B cell (primary cell): ENCODE measurements at regions not wholly inside any gene's neighbourhood (a gene's known extent, or its start where the extent isn't known, plus 50 kb on each side); places are given as distances from the start of the nearest gene placed in this dataset.

ENCODE experiments used
- ATAC-seq: fragments of 200-7000 bp; cut with Tn5 transposase; one replicate; pipeline ENCODE4 v1.10.0; 2021; ENCODE audit warnings: low read depth, mild to moderate bottlenecking, moderate number of reproducible peaks, moderate library complexity
- CTCF ChIA-PET: fragments of 350-600 bp; sonication (Branson Sonifier 250); formaldehyde crosslinking; loops from one replicate; lab custom pipeline; 2021; ENCODE audit warnings: antibody characterized with exemption, inconsistent platforms; lab: Charles Lee
- POLR2A ChIA-PET: fragments of 350-600 bp; sonication (Branson Sonifier 250); formaldehyde crosslinking; loops from one replicate; lab custom pipeline; 2021; ENCODE audit warnings: antibody characterized with exemption; lab: Charles Lee
- DNase-seq: peaks from one replicate; pipeline ENCODE4 v3.0.0; 2013
- H2AFZ ChIP-seq: 2 replicates; pipeline ENCODE4 v1.6.1; 2012; ENCODE audit warnings: mild to moderate bottlenecking, low read depth, low read length; ENCODE audit not compliant: insufficient read depth, poor library complexity, severe bottlenecking
- H3K27ac ChIP-seq, 2 donors: 1 replicate in 1 of 2; 2 replicates in 1 of 2; pipeline ENCODE4 v1.5.1; 2012 to 2013; ENCODE audit warnings: low read length in 2 of 2, mild to moderate bottlenecking in 2 of 2, moderate library complexity in 1 of 2
- H3K27me3 ChIP-seq, 4 experiments: fragments of 200-600 bp in 1 of 4; sonication (generic) in 1 of 4; replicated peaks in 1 of 4; 1 replicate in 2 of 4; 2 replicates in 2 of 4; pipeline versions ENCODE4 v1.6.1 to v1.7.0; 2013 to 2016; ENCODE audit warnings: low read length in 3 of 4, mild to moderate bottlenecking in 2 of 4, mixed read lengths in 1 of 4, moderate library complexity in 1 of 4; ENCODE audit not compliant: insufficient read depth in 4 of 4, control insufficient read depth in 3 of 4; ENCODE audit errors: control extremely low read depth in 1 of 4
- H3K36me3 ChIP-seq, 2 experiments: replicated peaks in 1 of 2; 1 replicate in 1 of 2; 2 replicates in 1 of 2; pipeline versions ENCODE4 v1.6.1 to v1.7.1; 2013; ENCODE audit warnings: low read length in 1 of 2; ENCODE audit not compliant: insufficient read depth in 2 of 2, control insufficient read depth in 1 of 2; ENCODE audit errors: control extremely low read depth in 1 of 2, extremely low read depth in 1 of 2
- H3K4me1 ChIP-seq, 2 donors: fragments of 200-600 bp in 1 of 2; sonication (generic) in 1 of 2; 1 replicate in 1 of 2; 2 replicates in 1 of 2; pipeline versions ENCODE4 v1.5.1 to v1.6.1; 2013 to 2017; ENCODE audit warnings: low read length in 2 of 2; ENCODE audit not compliant: control insufficient read depth in 2 of 2, insufficient read depth in 2 of 2
- H3K4me2 ChIP-seq: replicated peaks from 2 replicates; pipeline ENCODE3; 2012; ENCODE audit warnings: mild to moderate bottlenecking, low read depth, low read length; ENCODE audit not compliant: poor library complexity, severe bottlenecking
- H3K4me3 ChIP-seq, 5 experiments: fragments of 200-600 bp in 1 of 5; sonication (generic) in 1 of 5; 1 replicate in 3 of 5; 2 replicates in 2 of 5; pipeline versions ENCODE4 v1.5.1 to v1.7.0; 2011 to 2016; ENCODE audit warnings: low read length in 4 of 5, mild to moderate bottlenecking in 4 of 5, low read depth in 2 of 5, control low read depth in 1 of 5, moderate library complexity in 1 of 5; ENCODE audit not compliant: insufficient read depth in 1 of 5; ENCODE audit errors: control extremely low read depth in 1 of 5, extremely low read depth in 1 of 5
- H3K79me2 ChIP-seq: fragments of 200-600 bp; sonication (generic); one replicate; pipeline ENCODE4 v1.6.0; 2016; ENCODE audit warnings: low read length; ENCODE audit not compliant: control insufficient read depth, insufficient read depth
- H3K9ac ChIP-seq: fragments of 200-600 bp; sonication (generic); 2 replicates; pipeline ENCODE4 v1.6.1; 2017; ENCODE audit warnings: mild to moderate bottlenecking, low read length, moderate library complexity
- H3K9me3 ChIP-seq, 3 donors: one replicate each; pipeline versions ENCODE4 v1.6.1 to v1.7.1; 2013; ENCODE audit warnings: low read length in 2 of 3; ENCODE audit not compliant: control insufficient read depth in 2 of 3, insufficient read depth in 1 of 3; ENCODE audit errors: control extremely low read depth in 1 of 3
- H4K20me1 ChIP-seq: 2 replicates; pipeline ENCODE4 v1.6.0; 2012; ENCODE audit warnings: mild to moderate bottlenecking, low read length; ENCODE audit not compliant: insufficient read depth, control insufficient read depth, poor library complexity, severe bottlenecking
- H3K27ac Mint-ChIP-seq: one replicate; pipeline ENCODE4 v1.8.0; 2021; ENCODE audit warnings: mixed read lengths
- H3K27me3 Mint-ChIP-seq: one replicate; pipeline ENCODE4 v1.8.0; 2021; ENCODE audit warnings: mixed read lengths
- H3K4me1 Mint-ChIP-seq: one replicate; pipeline ENCODE4 v1.8.0; 2021; ENCODE audit warnings: mixed read lengths
- H3K4me3 Mint-ChIP-seq: one replicate; pipeline ENCODE4 v1.8.0; 2021; ENCODE audit warnings: mixed read lengths
- H3K9me3 Mint-ChIP-seq: one replicate; pipeline ENCODE4 v1.8.0; 2022; ENCODE audit warnings: mixed read lengths; ENCODE audit not compliant: insufficient read depth
- EZH2 ChIP-seq: IDR thresholded peaks from 2 replicates; pipeline ENCODE4 v1.6.1; 2012; ENCODE audit warnings: borderline replicate concordance, low read depth, mild to moderate bottlenecking, moderate library complexity, low read length; ENCODE audit not compliant: insufficient read depth, poor library complexity, severe bottlenecking
- WGBS: methylation state at CpG from one replicate; pipeline ENCODE4 v1.1.5; 2013; ENCODE audit warnings: missing lambda C conversion rate; ENCODE audit not compliant: insufficient coverage; 5-methylcytosine and 5-hydroxymethylcytosine counted together
- intact Hi-C: fragments of 100-400 bp; cut with micrococcal nuclease; formaldehyde crosslinking; loops from one replicate; pipeline ENCODE4 v1.10.0; 2022
- TF ChIP-seq, protein P1 (sequence below): fragments of 200-600 bp; IDR thresholded peaks from one replicate; pipeline ENCODE4 v1.8.0; 2022; ENCODE audit warnings: antibody characterized with exemption, mild to moderate bottlenecking

DNA sequence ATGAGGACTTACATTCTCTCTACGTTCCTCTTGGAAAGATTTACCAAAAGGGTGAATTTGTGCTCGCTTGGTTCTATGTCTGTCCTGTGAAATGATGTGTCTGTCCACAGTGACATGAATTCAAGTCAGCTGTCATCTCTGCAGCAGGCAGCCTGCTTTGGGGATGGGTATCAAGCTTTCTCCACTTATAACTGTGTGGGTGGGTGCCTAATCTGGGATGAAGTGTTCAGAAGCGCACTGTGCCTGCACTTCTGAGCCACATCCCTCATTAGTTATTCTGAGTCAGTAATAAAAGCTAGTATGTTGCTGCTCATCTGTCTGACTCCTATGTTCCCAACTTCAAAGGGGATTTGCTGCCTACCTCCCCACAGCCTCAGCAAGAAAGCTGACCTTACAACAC is 86.1 kb upstream of the TUBA3C start:
- Histone ChIP-seq H3K4me3 (no peak overlapping the region), H3K79me2 (no peaks in the 10 kb centered on the region), H2AFZ (no peak overlapping the region), H3K4me1 (no peaks in the 10 kb centered on the region), H3K9ac (no peak overlapping the region), H3K27ac (no peak overlapping the region), H3K4me2 (no peak overlapping the region), H3K36me3 (no peaks in the 10 kb centered on the region), H3K27me3 (no peaks in the 10 kb centered on the region), H3K9me3 (no peaks in the 10 kb centered on the region), H4K20me1 (no peaks in the 10 kb centered on the region)
- Mint-ChIP-seq H3K9me3 (peaks cover 5% of the 10 kb centered on the region), H3K27me3 (no peaks in the 10 kb centered on the region), H3K27ac (no peak overlapping the region), H3K4me1 (no peaks in the 10 kb centered on the region), H3K4me3 (no peak overlapping the region)
- TF ChIP-seq, protein P1, sequence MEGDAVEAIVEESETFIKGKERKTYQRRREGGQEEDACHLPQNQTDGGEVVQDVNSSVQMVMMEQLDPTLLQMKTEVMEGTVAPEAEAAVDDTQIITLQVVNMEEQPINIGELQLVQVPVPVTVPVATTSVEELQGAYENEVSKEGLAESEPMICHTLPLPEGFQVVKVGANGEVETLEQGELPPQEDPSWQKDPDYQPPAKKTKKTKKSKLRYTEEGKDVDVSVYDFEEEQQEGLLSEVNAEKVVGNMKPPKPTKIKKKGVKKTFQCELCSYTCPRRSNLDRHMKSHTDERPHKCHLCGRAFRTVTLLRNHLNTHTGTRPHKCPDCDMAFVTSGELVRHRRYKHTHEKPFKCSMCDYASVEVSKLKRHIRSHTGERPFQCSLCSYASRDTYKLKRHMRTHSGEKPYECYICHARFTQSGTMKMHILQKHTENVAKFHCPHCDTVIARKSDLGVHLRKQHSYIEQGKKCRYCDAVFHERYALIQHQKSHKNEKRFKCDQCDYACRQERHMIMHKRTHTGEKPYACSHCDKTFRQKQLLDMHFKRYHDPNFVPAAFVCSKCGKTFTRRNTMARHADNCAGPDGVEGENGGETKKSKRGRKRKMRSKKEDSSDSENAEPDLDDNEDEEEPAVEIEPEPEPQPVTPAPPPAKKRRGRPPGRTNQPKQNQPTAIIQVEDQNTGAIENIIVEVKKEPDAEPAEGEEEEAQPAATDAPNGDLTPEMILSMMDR = no peak
- no peak for TF ChIP-seq EZH2
- POLR2A ChIA-PET = no interaction called here
- intact Hi-C loops = no loop called here
- DNase-seq (no peak), ATAC-seq (no peak)
- WGBS = 83% methylated on average over 1 of the region's 3 CpGs
- CTCF ChIA-PET = no interaction called here

DNA sequence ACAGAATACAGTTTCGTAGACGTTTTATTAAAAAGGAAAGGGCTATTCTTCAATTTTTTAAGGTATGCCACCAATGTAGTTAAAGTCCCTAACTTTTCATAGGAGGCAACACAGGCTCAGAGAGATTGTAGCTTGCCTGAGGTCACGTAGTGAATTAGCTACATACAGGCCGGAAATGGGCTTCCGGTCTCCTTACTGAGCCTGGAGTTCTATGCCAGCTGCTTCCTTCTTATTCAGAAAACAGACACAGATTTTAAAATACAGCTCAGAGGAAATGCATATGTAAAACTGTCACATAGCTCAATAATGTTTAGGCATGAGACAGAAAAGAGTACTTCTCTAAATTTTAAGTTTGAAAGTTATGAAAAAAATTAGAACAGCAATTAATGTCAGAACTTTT is 85.4 kb upstream of the TUBA3C start:
- Histone ChIP-seq H3K4me2 (no peak overlapping the region), H3K27me3 (no peaks in the 10 kb centered on the region), H3K36me3 (no peaks in the 10 kb centered on the region), H3K27ac (no peak overlapping the region), H3K79me2 (no peaks in the 10 kb centered on the region), H3K9ac (no peak overlapping the region), H3K4me3 (no peak overlapping the region), H4K20me1 (no peaks in the 10 kb centered on the region), H3K9me3 (no peaks in the 10 kb centered on the region), H2AFZ (no peak overlapping the region), H3K4me1 (no peaks in the 10 kb centered on the region)
- POLR2A ChIA-PET = no interaction called here
- DNase-seq (no peak), ATAC-seq (no peak)
- WGBS = 100% methylated on average over 1 of the region's 5 CpGs
- peaks cover 2% of the 10 kb centered on the region for H3K9me3 Mint-ChIP-seq
- no peaks in the 10 kb centered on the region for H3K27me3 Mint-ChIP-seq
- H3K4me1 Mint-ChIP-seq = no peaks in the 10 kb centered on the region
- no peak for TF ChIP-seq EZH2
- TF ChIP-seq, protein P1 = no peak
- no peak overlapping the region for H3K4me3 Mint-ChIP-seq
- no peak overlapping the region for H3K27ac Mint-ChIP-seq
- intact Hi-C loops = no loop called here
- CTCF ChIA-PET = no interaction called here
